GM19455 (cell line): ENCODE measurements at regions not wholly inside any gene's neighbourhood (a gene's known extent, or its start where the extent isn't known, plus 50 kb on each side); places are given as distances from the start of the nearest gene placed in this dataset.
"Not testable (repeated sequence)": the region's sequence is repeated elsewhere in the genome, so short reads cannot be mapped to it uniquely, and the experiment has no call there.

ENCODE experiments used
- ATAC-seq: cut with Tn5 transposase; IDR thresholded peaks from one replicate; pipeline ENCODE4 v1.9.1; 2021; ENCODE audit not compliant: unreplicated experiment

DNA sequence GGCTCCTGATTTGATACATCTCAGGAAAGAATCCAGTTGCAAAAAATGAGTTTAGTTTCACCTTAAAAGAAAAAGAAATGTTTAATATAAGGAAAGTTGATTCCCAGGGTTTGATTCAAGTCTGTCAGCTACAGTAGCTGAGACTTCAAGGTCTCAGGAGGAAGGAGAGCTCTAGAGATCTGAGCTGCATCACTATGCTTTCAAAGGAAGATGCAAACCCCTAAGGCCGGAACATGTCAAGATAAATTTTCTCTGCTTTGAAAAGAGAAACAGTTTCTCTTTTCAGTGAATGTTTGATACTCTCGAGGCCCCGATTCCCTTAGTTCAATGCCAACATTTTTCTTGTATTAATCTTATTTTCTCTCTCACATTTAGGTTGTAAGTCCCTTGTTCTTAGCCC lies 128.6 kb downstream of the RGPD3 start:
- ATAC-seq, result no peak

DNA sequence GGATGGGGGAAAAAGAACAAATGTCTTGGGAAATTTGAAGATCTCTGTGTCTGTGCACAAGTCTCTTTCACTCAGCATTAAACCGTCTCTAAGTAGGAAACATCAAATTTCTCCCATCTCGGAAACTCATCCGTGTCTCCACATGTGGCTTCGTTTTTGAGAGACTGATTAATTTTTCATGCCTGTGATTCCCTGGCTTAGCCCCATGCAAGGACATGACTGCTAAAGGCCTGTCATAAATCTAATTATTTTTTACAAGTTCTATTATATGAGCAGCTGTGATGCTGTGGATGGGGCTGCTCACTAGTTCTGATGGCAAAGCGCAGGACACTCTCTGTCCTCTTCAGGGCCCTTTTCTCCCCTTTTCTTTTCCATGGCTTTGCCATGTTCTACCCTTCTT lies 129.1 kb downstream of the RGPD3 start:
- ATAC-seq, result no peak

DNA sequence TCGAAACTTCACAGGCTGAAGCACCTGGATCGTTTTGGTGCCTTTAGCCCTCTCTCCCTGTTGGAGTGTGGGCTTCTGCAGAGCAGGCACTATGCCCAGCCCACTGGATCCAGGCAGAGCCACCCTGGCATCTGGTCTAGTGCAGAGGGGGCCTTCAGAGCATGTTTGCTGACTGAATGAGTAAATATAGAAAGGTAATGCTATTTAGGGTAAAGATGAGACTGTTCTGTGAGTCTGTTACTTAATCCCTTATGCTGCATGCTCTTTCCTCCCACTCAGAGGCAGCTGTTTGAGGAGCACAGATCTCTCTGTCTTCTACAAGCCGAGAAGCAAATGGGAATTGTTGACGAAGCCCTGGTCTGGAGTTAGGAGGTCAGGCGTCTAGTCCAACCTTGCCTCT lies 130.2 kb downstream of the RGPD3 start:
- ATAC-seq, result no peak

DNA sequence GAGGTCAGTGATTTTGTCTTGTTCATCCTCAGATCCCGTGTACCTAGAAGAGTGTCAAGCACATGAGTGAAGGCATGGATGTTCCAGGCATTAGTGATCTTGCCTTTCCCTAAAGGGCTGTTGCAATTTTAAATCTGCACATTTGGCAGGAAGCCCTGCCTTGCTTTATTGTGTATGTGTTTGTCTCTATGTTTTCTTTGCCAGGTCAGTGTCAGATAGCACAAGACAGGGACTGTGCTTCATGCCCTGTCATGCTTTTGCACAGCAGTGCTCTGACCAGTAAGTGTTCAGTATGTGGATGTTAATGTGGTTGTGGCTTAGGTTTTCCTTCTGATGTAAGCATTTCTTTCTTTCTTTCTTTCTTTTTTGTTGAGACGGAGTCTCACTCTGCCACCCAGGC lies 131.5 kb downstream of the RGPD3 start:
- no peak for ATAC-seq

DNA sequence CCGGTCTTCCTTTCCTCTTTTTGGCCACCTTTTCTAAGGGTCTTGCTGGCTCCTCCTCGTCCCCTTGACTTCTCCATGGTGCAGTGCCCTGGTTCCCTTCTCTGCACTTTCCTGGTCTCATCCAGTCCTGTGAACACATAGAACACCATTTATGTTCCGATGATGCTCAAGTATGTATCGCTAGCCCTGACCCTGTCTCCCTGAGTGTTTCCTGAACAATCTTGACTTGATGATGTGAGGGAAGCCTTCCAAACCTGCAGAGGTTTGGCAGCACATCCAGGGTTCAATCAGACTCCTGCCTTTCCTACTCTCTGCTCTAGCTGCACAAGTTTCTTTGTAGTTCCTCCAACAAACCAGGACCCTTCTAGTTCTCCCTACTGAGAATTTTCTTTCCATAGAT lies 132.1 kb downstream of the RGPD3 start:
- ATAC-seq, result no peak

DNA sequence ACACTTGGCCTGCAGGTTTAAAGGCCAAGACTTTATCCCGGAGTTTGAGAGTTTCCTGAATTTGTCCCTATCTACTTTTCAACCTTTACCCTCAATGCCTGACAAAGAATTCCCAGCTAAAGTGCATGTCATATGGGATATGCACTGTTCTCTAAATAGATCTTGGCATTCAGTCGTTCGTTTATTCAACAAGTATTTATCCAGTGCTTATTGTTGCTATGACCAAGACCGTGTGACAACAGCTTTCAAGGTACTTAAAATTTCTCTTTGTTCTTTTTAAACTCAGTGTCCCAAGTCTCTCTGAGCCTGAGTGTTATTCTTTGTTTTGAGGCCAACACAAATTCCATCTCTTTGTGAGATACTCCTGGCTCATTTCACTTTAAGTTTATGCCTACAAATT lies 133.4 kb downstream of the RGPD3 start:
- ATAC-seq, result no peak

DNA sequence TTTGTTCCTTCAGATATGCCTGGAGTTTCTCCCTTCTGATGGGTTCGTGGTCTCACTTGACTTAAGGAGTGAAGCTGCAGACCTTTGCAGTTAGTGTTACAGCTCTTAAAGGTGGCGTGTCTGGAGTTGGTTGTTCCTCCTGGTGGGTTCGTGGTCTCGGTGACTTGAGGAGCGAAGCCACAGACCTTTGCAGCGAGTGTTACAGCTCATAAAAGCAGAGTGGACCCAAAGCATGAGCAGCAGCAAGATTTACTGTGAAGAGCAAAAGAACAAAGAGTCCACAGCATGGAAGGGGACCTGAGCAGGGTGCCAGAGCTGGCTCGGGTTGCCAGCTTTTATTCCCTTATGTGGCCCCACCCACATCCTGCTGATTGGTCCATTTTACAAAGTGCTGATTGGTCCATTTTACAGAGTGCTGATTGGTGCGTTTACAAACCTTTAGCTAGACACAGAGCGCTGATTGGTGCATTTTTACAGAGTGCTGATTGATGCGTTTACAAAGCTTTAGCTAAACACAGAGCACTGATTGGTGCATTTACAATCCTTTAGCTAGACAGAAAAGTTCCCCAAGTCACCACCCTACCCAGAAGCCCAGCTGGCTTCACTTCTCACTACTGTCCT lies 134.8 kb downstream of the RGPD3 start:
- ATAC-seq, result not testable (repeated sequence)

DNA sequence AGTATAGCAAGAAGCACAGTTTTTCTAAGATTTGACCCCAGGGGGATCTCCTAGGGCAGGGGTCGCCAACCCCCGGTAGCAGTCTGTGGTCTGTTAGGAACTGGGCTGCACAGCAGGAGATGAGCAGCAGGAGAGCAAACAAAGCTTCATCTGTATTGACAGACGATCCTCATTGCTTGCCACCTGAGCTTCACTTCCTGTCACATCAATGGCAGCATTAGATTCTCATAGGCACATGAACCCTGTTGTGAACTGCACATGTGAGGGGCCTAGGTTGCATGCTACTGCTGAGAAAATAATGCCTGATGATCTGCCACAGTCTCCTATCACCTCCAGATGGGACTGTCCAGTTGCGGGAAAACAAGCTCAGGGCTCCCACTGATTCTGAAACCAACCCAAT lies 136.2 kb downstream of the RGPD3 start:
- ATAC-seq, result no peak

DNA sequence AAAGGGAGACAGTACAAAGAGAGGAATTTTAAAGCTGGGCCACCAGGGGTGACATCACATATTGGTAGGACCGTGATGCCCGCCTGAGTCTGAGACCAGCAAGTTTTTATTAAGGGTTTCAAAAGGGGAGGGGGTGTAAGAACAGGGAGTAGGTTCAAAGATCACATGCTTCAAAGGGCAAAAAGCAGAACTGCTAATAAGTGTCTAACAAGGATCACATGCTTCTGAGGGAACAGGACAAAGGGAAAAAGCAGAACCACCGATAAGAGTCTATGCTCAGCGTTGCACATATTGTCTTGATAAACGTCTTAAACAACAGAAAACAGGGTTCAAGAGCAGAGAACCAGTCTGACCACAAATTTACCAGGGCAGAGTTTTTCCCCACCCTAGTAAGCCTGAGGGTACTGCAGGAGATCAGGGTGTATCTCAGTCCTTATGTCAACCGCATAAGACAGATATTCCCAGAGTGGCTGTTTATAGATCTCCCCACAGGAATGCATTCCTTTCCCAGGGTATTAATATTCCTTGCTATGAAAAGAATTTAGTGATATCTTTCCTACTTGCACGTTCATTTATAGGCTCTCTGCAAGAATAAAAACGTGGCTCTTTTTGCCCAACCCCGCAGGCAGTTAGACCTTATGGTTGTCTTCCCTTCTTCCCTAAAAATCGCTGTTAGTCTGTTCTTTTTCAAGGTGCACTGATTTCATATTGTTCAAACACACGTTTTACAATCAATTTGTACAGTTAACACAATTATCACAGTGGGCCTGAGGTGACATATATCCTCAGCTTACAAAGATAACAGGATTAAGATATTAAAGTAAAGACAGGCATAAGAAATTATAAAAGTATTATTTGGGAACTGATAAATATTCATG lies 136.5 kb upstream of the UXS1 start:
- ATAC-seq, result not testable (repeated sequence)

DNA sequence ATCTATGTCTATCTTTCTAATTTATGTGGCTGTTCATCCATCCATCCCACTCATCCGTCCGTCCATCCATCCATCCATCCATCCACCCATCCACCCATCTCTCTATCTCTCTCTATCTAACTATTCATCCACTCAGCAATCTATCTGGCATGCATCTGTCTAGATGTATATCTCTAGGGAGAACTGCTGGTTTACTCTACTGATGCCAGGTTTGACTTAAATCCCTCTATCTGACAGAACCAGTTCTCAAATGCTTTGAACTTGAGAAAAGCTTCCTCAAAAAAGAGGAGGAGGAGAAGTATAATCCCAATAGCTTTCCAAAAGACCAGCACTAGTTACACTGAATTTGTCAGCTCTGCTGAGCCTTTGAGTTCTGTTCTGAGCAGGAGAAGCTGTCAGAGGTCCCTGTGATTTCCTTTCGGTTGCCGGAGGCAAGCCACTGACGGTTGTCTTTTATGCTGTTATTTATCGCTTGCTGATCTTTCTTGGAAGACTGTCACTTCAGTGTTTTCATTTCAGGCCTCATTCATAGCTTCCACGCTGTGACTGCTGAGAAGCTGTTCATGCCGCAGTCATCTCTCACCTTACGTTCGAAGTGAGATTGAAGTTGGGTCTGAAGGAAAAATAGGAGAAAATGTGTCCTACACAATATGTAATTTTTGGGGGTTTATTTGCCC lies 129.4 kb upstream of the UXS1 start:
- ATAC-seq, result no peak

DNA sequence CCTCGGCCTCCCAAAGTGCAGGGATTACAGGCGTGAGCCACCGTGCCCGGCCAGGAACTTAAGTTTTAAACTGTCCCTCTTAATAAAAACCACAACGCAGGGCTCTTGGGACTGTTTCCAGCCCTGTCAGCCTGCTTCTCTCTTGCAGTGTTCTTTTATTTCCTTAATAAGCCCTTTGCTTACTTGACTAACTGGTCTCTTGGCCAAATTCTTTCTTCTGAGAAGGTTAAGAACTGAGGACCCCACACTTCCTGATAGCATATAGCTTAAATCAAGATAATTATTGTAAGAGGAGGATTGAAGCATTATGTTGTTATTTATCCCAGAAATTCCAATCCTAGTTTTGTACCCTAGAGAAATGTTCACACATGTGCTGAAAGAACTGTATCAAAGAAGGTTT lies 128.2 kb upstream of the UXS1 start:
- no peak for ATAC-seq

DNA sequence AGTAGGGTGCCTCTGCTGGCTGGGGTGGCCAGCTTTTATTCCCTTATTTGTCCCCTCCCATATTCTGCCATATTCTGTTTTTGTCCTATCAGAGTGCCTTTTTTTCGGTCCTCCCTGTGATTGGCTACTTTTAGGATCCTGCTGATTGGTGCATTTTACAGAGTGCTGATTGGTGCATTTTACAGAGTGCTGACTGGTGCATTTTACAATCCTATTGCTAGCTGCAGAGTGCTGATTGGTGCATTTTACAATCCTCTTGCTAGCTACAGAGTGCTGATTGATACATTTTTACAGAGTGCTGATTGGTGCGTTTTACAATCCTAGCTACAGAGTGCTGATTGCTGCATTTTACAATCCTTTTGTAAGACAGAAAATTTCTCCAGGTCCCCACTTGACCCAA lies 126.3 kb upstream of the UXS1 start:
- ATAC-seq, result not testable (repeated sequence)

DNA sequence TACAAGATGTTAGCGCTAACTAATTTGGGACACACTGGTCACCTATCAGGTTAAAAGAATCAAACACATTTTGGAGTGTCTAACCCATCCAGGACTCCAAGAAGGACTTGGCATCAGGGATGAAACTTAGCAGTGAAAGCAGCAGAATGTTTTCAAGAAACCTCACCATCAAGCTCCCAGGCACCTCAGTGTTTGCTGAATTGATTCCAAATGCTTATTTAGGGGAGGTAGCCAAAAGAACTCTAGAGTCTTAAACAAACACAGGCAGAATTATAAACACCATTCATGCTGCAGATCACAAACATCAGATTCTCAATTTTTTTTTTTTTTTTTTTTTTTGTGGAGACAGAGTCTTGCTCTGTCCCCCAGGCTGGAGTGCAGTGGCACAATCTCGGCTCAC lies 122.8 kb upstream of the UXS1 start:
- no peak for ATAC-seq

DNA sequence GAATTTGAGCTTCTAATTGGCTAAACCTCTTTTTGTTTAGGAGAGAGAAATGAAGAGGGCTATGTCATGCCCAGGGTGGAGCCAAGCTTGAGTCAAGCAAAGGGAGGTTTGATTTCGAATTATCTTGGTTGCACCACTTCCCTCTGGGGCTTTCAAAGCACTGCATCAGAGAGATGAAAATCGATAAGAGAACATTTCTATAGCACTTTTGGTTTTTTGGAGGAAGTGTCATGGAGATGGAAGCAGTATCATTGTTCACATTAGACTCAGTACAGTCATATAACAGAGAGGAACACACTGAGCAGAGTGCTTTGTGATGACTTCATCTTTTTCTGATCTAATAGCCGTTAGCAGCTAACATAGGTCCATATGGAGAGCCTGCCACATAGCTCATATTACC lies 120.3 kb upstream of the UXS1 start:
- ATAC-seq, result no peak

DNA sequence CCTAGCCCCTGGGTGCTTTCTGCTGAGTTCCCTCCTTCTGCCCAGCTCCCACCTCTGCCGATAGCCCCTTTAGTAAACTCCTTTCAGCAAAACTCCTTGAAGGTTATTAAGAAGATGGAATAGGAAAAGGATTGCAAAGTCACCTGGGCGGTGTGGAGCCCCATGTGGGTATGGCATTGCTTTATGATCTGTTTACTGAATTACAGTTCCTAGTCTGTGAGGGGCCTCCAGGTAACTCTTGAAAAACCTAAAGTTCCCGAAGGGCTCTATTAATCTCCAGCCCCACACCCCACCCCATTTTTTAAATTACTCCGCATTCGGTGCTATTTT lies 116.9 kb upstream of the UXS1 start:
- ATAC-seq, result no peak

DNA sequence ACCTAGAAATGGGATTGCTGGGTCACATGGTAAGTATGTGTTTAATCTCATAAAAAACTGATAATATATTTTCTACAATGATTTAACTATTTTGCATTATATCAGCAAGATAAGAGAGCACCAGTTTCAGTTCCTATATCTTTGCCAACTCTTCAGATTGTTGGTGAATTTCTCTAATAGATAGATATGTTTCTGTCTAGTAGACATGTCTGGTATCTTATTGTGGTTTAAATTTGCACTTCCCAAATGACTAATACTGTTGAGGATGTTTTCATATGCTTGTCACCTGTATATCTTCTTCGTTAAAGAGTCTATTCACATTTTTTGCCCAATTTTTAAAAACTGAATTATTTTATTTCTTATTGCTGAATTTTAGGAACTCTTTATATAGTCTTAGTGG lies 113.8 kb upstream of the UXS1 start:
- ATAC-seq, result no peak

DNA sequence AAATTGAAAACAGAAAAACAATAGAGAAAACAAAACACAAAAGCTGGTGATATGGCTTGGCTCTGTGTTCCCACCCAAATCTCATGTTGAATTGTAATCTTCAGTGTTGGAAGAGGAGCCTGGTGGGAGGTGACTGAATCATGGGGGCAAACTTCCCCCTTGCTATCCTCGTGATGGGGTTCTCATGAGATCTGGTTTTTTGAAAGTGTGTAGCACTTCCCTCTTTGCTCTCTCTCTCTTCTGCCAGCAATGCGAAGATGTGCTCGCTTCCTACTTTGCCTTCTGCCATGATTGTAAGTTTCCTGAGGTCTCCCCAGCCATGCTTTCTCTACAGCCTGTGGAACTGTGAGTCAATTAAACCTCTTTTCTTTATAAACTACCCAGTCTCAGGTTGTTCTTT lies 112.3 kb upstream of the UXS1 start:
- no peak for ATAC-seq

DNA sequence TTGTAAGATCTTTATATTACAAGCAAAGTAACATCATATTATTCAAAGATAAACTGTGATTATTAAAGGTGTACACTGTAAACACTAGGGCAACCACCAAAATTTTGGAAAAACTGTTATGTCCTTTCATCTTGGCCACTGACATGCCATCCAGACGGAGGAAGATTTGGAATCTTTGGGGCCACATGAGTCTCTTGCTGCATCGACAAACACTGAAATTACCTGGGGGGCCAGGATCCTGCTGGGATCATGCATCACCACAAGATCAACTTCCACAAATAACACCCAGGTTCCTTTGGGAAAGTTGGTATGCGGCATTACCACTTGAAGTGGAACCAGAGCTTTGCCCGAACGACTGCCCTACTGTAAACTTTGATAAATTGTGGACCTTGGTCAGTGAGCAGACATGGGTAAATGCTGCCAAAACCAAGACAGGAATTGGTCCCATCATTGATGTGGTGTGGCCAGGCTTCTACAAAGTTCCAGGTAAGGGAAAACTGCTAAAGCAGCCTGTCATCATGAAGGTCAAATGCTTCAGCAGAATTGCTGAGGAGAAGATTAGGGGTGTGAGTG lies 110.6 kb upstream of the UXS1 start:
- no peak for ATAC-seq

DNA sequence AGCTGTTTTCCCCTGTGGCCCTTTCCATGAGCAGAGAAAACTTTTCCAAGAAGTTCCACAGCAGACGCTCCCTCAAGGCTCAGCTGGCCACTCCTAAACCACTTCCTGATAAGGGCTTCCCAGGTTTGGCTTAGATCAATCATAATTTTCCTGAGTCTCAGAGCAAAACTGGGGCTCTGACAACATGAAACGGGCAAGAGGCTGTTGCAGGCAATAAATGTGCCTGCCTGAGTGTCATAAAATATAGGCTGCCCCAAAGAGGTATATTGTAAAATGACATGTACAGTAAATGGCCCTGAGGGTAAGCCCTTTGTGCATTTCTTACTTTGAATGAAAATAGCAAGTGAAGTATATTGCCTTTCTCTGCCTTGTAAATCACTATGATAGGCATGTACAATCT lies 105.6 kb upstream of the UXS1 start:
- no peak for ATAC-seq

DNA sequence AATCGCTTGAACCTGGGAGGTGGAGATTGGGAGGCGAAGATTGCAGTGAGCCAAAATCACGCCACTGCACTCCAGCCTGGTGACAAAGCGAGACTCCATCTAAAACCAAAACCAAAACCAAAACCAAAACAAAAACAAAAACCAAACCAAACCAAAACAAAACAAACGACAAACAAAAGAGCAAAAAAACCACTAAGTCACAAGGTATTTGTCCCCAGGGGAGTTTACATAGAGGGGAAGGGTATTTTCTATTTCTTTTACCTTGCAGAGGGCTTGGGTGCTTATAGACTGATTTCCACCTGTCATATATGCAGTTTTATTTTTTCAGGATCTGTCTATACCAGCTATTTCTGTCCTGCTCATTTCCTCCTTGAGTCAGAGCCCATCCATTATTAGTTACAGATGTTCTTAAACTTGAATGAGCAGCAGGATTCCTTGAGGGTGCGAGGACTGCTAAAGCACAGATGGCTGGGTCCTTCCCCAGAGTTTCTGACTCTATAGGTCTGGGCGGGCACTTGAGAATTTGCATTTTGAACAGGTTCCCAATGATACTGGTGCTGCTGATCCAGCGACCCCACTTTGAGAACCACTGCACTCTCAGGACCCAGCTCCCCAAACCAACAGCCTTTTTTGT lies 102.2 kb upstream of the UXS1 start:
- ATAC-seq, result no peak

DNA sequence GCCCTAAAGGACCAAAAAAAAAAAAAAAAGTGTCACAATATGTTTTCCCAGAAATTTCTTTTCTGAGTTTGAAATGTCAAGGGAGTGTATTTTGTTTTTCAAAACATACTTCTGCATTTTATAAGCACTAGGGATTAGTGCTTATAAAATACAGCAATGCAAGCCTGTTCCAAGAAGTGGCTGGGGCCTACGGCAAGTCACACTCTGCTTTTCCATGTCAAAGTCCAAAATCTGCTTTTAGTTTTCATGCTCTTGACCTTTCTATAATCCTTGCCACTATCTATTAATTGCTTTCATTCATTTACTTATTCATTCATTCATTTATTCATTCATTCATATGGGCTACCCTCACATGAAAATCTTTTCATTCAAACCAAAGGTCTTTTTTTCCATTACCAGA lies 100.1 kb upstream of the UXS1 start:
- no peak for ATAC-seq
